ENCODE measurements at regions not wholly inside any gene's neighbourhood (a gene's known extent, or its start where the extent isn't known, plus 50 kb on each side); places are given as distances from the start of the nearest gene placed in this dataset.

- Histone ChIP-seq H4K91ac (ENCODE audit: insufficient read length, low read depth, low read length) (no peak overlapping the region), H3T11ph (ENCODE audit: low read length) (no peak overlapping the region), H3K27ac (ENCODE audit: insufficient read length, low read depth, low read length) (no peak overlapping the region), H3K18ac (ENCODE audit: insufficient read length, low read depth, low read length) (no peak overlapping the region), H3K23me2 (ENCODE audit: insufficient read length, low read depth, low read length, poor library complexity, severe bottlenecking) (no peaks in the 10 kb centered on the region), H3K4ac (ENCODE audit: low read depth, low read length) (no peak overlapping the region), H4K8ac (replicated peaks; ENCODE audit: insufficient read length, low read depth, low read length) (no peak overlapping the region), H2AFZ (ENCODE audit: low read length) (no peak overlapping the region), H3K79me2 (ENCODE audit: insufficient read depth, low read length) (no peaks in the 10 kb centered on the region), H2BK20ac (ENCODE audit: low read depth, low read length, poor library complexity, severe bottlenecking) (no peak overlapping the region), H2BK15ac (ENCODE audit: low read depth, low read length) (no peak overlapping the region), H2BK12ac (ENCODE audit: insufficient read length, low read depth, low read length) (no peak overlapping the region), H2BK5ac (ENCODE audit: insufficient read length, low read length) (no peak overlapping the region), H3K27me3 (ENCODE audit: insufficient read depth, low read length) (no peaks in the 10 kb centered on the region), H3K14ac (ENCODE audit: insufficient read depth, low read length) (no peak overlapping the region), H3K4me1 (ENCODE audit: insufficient read depth, low read length) (no peaks in the 10 kb centered on the region), H3K4me2 (ENCODE audit: insufficient read depth, insufficient read length, low read length) (no peak overlapping the region), H2BK120ac (ENCODE audit: low read depth, low read length, poor library complexity, severe bottlenecking) (no peak overlapping the region), H2AK5ac (ENCODE audit: insufficient read length, low read length) (no peak overlapping the region), H3K9ac (ENCODE audit: extremely low read depth, insufficient read length, low read length) (no peak overlapping the region), H4K20me1 (ENCODE audit: control insufficient read depth, insufficient read depth, insufficient read length) (no peaks in the 10 kb centered on the region), H3K56ac (ENCODE audit: insufficient read length, low read depth, low read length) (no peak overlapping the region), H3K9me3 (ENCODE audit: control insufficient read depth, low read depth, low read length) (no peaks in the 10 kb centered on the region), H3K79me1 (ENCODE audit: insufficient read depth, low read depth, low read length, poor library complexity, severe bottlenecking) (no peaks in the 10 kb centered on the region), H3K23ac (ENCODE audit: insufficient read length, low read depth, low read length) (no peak overlapping the region), H4K5ac (ENCODE audit: insufficient read length, low read depth, low read length) (no peak overlapping the region)
- H3K4me3 Mint-ChIP-seq, result no peak overlapping the region
- H3K27me3 Mint-ChIP-seq (ENCODE audit: low read depth), result no peaks in the 10 kb centered on the region
- no peaks in the 10 kb centered on the region for H3K36me3 Mint-ChIP-seq (ENCODE audit: insufficient read depth in 1 of 3, low read depth in 3 of 3)
- no peak overlapping the region for H3K27ac Mint-ChIP-seq
- no CpG with 5 or more reads among the region's 2 CpGs for WGBS (ENCODE audit: extremely low coverage, insufficient read length, low lambda C conversion rate)
- TF ChIP-seq CTCF (conservative IDR thresholded peaks at IDR 0.05), result no peak
- no peaks in the 10 kb centered on the region for H3K4me1 Mint-ChIP-seq
- no peak for DNase-seq
- H3K9me3 Mint-ChIP-seq, result peaks cover 2 to 4% of the 10 kb centered on the region in 2 experiments; a peak in 3 of 5 replicates
Observed at GRCh38 chr14:80300351-80300750, 89.0 kb upstream of the DIO2 start.

Measured in H9 (cell line).